H1 (cell line): ENCODE measurements at regions not wholly inside any gene's neighbourhood (a gene's known extent, or its start where the extent isn't known, plus 50 kb on each side); places are given as distances from the start of the nearest gene placed in this dataset.

Experiments
- CTCF ChIA-PET: fragments of 300-600 bp; sonication (Branson Sonifier 250); formaldehyde crosslinking; loops from one replicate; lab custom pipeline; 2021; ENCODE audit not compliant: partially characterized antibody; lab: Charles Lee
- POLR2A ChIA-PET: fragments of 300-600 bp; sonication (Branson Sonifier 250); formaldehyde crosslinking; loops from one replicate; lab custom pipeline; 2021; ENCODE audit warnings: inconsistent platforms; ENCODE audit not compliant: partially characterized antibody; lab: Charles Lee
- DNase-seq, 2 experiments: peaks; one replicate each; pipeline versions ENCODE4 v3.0.0 to v3.0.0-alpha.2; 2010 to 2022; ENCODE audit warnings: low spot score in 2 of 2, low read depth in 1 of 2, mixed read lengths in 1 of 2
- FAIRE-seq: peaks from 2 replicates; lab custom pipeline; 2011; peaks lifted over from hg19 to GRCh38; lab: Jason Lieb, UNC
- H2AFZ ChIP-seq: 2 replicates; pipeline ENCODE4 v1.8.1; 2012; ENCODE audit warnings: low read length, inconsistent platforms
- H2AK5ac ChIP-seq: 2 replicates; pipeline ENCODE4 v1.6.1; 2013; ENCODE audit warnings: low read depth, low read length
- H2BK120ac ChIP-seq: replicated peaks from 2 replicates; pipeline ENCODE3; 2013; ENCODE audit warnings: low read depth, low read length, inconsistent platforms
- H2BK12ac ChIP-seq: 2 replicates; pipeline ENCODE4 v1.6.1; 2013; ENCODE audit warnings: low read depth, low read length
- H2BK15ac ChIP-seq: 2 replicates; pipeline ENCODE4 v1.6.1; 2013; ENCODE audit warnings: low read length
- H2BK20ac ChIP-seq: 2 replicates; pipeline ENCODE4 v1.6.1; 2013; ENCODE audit warnings: low read length
- H2BK5ac ChIP-seq: 2 replicates; pipeline ENCODE4 v1.6.1; 2013; ENCODE audit warnings: low read depth, low read length
- H3K14ac ChIP-seq: 2 replicates; pipeline ENCODE4 v1.6.1; 2013; ENCODE audit warnings: inconsistent platforms; ENCODE audit not compliant: insufficient read length
- H3K18ac ChIP-seq: 2 replicates; pipeline ENCODE4 v1.6.1; 2013; ENCODE audit warnings: low read length; ENCODE audit errors: extremely low read depth
- H3K23ac ChIP-seq: 2 replicates; pipeline ENCODE4 v1.6.1; 2013; ENCODE audit warnings: inconsistent platforms; ENCODE audit not compliant: insufficient read length
- H3K23me2 ChIP-seq: 2 replicates; pipeline ENCODE4 v1.6.1; 2013; ENCODE audit warnings: low read depth, low read length
- H3K27ac ChIP-seq: 2 replicates; pipeline ENCODE4 v1.6.1; 2011; ENCODE audit warnings: low read depth, low read length, inconsistent platforms
- H3K27me3 ChIP-seq, 4 experiments: replicated peaks in 1 of 4; 1 replicate in 1 of 4; 2 replicates in 3 of 4; pipeline versions ENCODE4 v1.6.1 to v1.8.1; 2011 to 2013; ENCODE audit warnings: low read length in 3 of 4, mild to moderate bottlenecking in 3 of 4, inconsistent platforms in 2 of 4, mixed read lengths in 2 of 4, moderate library complexity in 1 of 4; ENCODE audit not compliant: control insufficient read depth in 3 of 4, insufficient read depth in 3 of 4; ENCODE audit errors: extremely low read depth in 1 of 4
- H3K36me3 ChIP-seq, 4 experiments: 2 replicates each; pipeline versions ENCODE4 v1.6.1 to v1.8.1; 2011 to 2013; ENCODE audit warnings: mild to moderate bottlenecking in 4 of 4, low read length in 3 of 4, moderate library complexity in 2 of 4, control low read depth in 1 of 4, inconsistent platforms in 1 of 4; ENCODE audit not compliant: insufficient read depth in 4 of 4, control insufficient read depth in 2 of 4
- H3K4ac ChIP-seq: replicated peaks from 2 replicates; pipeline ENCODE3; 2013; ENCODE audit warnings: low read length, low read depth, mixed read lengths, inconsistent platforms; ENCODE audit not compliant: insufficient read length
- H3K4me1 ChIP-seq, 4 experiments: replicated peaks in 1 of 4; 1 replicate in 1 of 4; 2 replicates in 3 of 4; pipeline versions ENCODE4 v1.6.1 to v1.8.1; 2011 to 2013; ENCODE audit warnings: low read length in 3 of 4, inconsistent platforms in 2 of 4, mixed read lengths in 1 of 4; ENCODE audit not compliant: insufficient read depth in 4 of 4, control insufficient read depth in 3 of 4
- H3K4me2 ChIP-seq, 2 experiments: 2 replicates each; pipeline versions ENCODE4 v1.6.1 to v1.8.1; 2011 to 2013; ENCODE audit warnings: low read depth in 2 of 2, low read length in 2 of 2, control low read depth in 1 of 2, inconsistent platforms in 1 of 2, mild to moderate bottlenecking in 1 of 2; ENCODE audit not compliant: insufficient read depth in 1 of 2
- H3K4me3 ChIP-seq, 4 experiments: fragments of 200-600, 300-600 bp in 1 of 4; sonication (generic), shearing (Covaris generic), sonication (Bioruptor Twin) in 1 of 4; 2 replicates each; pipeline versions ENCODE4 v1.5.1 to v1.8.1; 2011 to 2016; ENCODE audit warnings: low read length in 4 of 4, low read depth in 3 of 4, control low read depth in 2 of 4, inconsistent platforms in 2 of 4, mild to moderate bottlenecking in 2 of 4, mixed read lengths in 1 of 4, moderate library complexity in 1 of 4; ENCODE audit not compliant: insufficient read depth in 2 of 4; ENCODE audit errors: extremely low read depth in 1 of 4
- H3K56ac ChIP-seq: replicated peaks from 2 replicates; pipeline ENCODE3; 2013; ENCODE audit warnings: low read depth, mild to moderate bottlenecking, mixed read lengths, low read length, inconsistent platforms; ENCODE audit not compliant: insufficient read length
- H3K79me1 ChIP-seq: 2 replicates; pipeline ENCODE4 v1.6.1; 2013; ENCODE audit warnings: low read depth, low read length, control low read depth
- H3K79me2 ChIP-seq, 2 experiments: 2 replicates each; pipeline versions ENCODE4 v1.6.1 to v1.8.1; 2012 to 2013; ENCODE audit warnings: low read length in 2 of 2, mild to moderate bottlenecking in 2 of 2, inconsistent platforms in 1 of 2; ENCODE audit not compliant: insufficient read depth in 2 of 2, control insufficient read depth in 1 of 2
- H3K9ac ChIP-seq, 4 experiments: replicated peaks in 1 of 4; 1 replicate in 1 of 4; 2 replicates in 3 of 4; pipeline versions ENCODE4 v1.6.1 to v1.8.1; 2011 to 2013; ENCODE audit warnings: low read depth in 3 of 4, low read length in 3 of 4, control low read depth in 2 of 4, mild to moderate bottlenecking in 2 of 4, moderate library complexity in 2 of 4, inconsistent platforms in 1 of 4; ENCODE audit errors: extremely low read depth in 1 of 4
- H3K9me3 ChIP-seq, 2 experiments: 2 replicates each; pipeline versions ENCODE4 v1.6.1 to v1.8.1; 2012 to 2013; ENCODE audit warnings: mild to moderate bottlenecking in 2 of 2, moderate library complexity in 2 of 2, control low read depth in 1 of 2, inconsistent platforms in 1 of 2, low read depth in 1 of 2, low read length in 1 of 2, mixed read lengths in 1 of 2; ENCODE audit not compliant: insufficient read depth in 2 of 2
- H4K20me1 ChIP-seq, 2 experiments: replicated peaks in 1 of 2; 2 replicates each; pipeline versions ENCODE3 to v1.8.1; 2011 to 2013; ENCODE audit warnings: inconsistent platforms in 2 of 2, low read length in 2 of 2, mild to moderate bottlenecking in 1 of 2; ENCODE audit not compliant: insufficient read depth in 2 of 2, control insufficient read depth in 1 of 2
- H4K5ac ChIP-seq: 2 replicates; pipeline ENCODE4 v1.6.1; 2013; ENCODE audit warnings: low read length, low read depth, mixed read lengths, inconsistent platforms; ENCODE audit not compliant: insufficient read length
- H4K8ac ChIP-seq: 2 replicates; pipeline ENCODE4 v1.8.0; 2013; ENCODE audit warnings: mild to moderate bottlenecking, moderate library complexity, low read length, inconsistent platforms; ENCODE audit not compliant: insufficient read depth; ENCODE audit errors: extremely low read depth
- H4K91ac ChIP-seq: replicated peaks from 2 replicates; pipeline ENCODE3; 2013; ENCODE audit warnings: low read length, mixed read lengths, inconsistent platforms; ENCODE audit not compliant: insufficient read length
- CBX8 ChIP-seq: fragments of 300-800, 300-1000 bp; sonication (generic); IDR thresholded peaks from 2 replicates; pipeline ENCODE4 v1.7.1; 2016; ENCODE audit warnings: low read depth, low read length, borderline replicate concordance
- KDM4A ChIP-seq: IDR thresholded peaks from one replicate; pipeline ENCODE4 v1.7.1; 2012; ENCODE audit warnings: low read depth, mild to moderate bottlenecking, moderate library complexity, low read length, inconsistent platforms; ENCODE audit not compliant: severe bottlenecking
- KDM5A ChIP-seq: fragments of 200-600 bp; IDR thresholded peaks from 2 replicates; pipeline ENCODE4 v1.7.1; 2012; ENCODE audit warnings: mild to moderate bottlenecking, low read length, inconsistent platforms, mixed read lengths
- POLR2AphosphoS5 ChIP-seq: IDR thresholded peaks from 2 replicates; pipeline ENCODE4 v1.6.1; 2011; ENCODE audit warnings: low read depth, low read length
- WGBS, 2 experiments: shearing (Covaris generic) in 1 of 2; methylation state at CpG; one replicate each; pipeline versions ENCODE4 v1.1.6 to v1.1.7; 2013 to 2015; ENCODE audit warnings: low lambda C conversion rate in 2 of 2, mixed read lengths in 2 of 2, inconsistent platforms in 1 of 2, low coverage in 1 of 2, missing lambda C conversion rate in 1 of 2; ENCODE audit not compliant: insufficient replicate concordance in 2 of 2, insufficient coverage in 1 of 2, insufficient read length in 1 of 2; ENCODE audit errors: extremely low coverage in 1 of 2, missing lambda C conversion rate in 1 of 2; 5-methylcytosine and 5-hydroxymethylcytosine counted together

DNA sequence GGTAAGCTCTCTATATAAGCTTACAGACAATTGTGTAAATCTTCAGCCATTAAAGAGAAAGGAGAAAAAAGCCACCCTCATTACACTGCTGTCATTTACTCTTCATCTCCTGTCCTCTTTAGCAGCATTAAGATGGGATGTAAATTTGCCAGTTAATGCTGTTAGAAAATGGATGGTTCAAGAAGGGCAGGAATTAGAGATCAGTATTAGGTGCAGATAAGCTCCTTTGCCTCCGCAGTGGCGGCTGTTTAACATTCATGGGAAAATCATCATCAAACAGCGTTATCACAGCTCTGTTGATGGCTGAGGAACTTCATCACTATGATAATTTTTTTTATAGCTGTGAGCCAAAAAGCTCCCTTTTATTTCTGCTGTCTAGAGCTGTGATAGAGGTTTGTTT is 61.8 kb upstream of the FAM204A start:
- Histone ChIP-seq H3K4me2 (no peak overlapping the region), H2BK120ac (no peak overlapping the region), H3K4me3 (no peak overlapping the region), H3K23me2 (no peaks in the 10 kb centered on the region), H4K5ac (no peak overlapping the region), H4K91ac (no peak overlapping the region), H2BK20ac (no peak overlapping the region), H2BK12ac (no peak overlapping the region), H3K36me3 (no peaks in the 10 kb centered on the region), H3K27me3 (no peaks in the 10 kb centered on the region), H3K79me2 (no peaks in the 10 kb centered on the region), H3K18ac (no peak overlapping the region), H4K20me1 (no peaks in the 10 kb centered on the region), H3K56ac (no peak overlapping the region), H4K8ac (no peak overlapping the region), H3K23ac (no peak overlapping the region), H2BK5ac (no peak overlapping the region), H3K14ac (no peak overlapping the region), H2BK15ac (no peak overlapping the region), H3K4me1 (peaks cover 2 to 11% (median 7%) of the 10 kb centered on the region in 4 experiments), H3K9me3 (no peaks in the 10 kb centered on the region; a peak in 1 of 4 replicates)
- FAIRE-seq: no peak
- CTCF ChIA-PET: interaction anchor here (0.9 to 1.9 kb wide), 2 partner anchors 19 to 55 kb away, joined by 4 to 5 read pairs; no protein-coding TSS in a partner anchor
- 98% methylated on average over 3 of the region's 3 CpGs; no CpG with 5 or more reads in 1 of the 2 experiments for WGBS, 2 experiments
- POLR2A ChIA-PET: interaction anchor here (1.2 kb wide), 1 partner anchor 11 kb away, joined by 3 read pairs; no protein-coding TSS in a partner anchor
- TF ChIP-seq KDM5A: no peak
- no peak for TF ChIP-seq CBX8
- no peak for TF ChIP-seq POLR2AphosphoS5
- TF ChIP-seq KDM4A: no peak
- TF ChIP-seq, all 59 proteins: peak for 0
- Histone ChIP-seq H2AK5ac (no peak overlapping the region), H3K9ac (no peak overlapping the region), H2AFZ (no peak overlapping the region), H3K79me1 (no peaks in the 10 kb centered on the region), H3K4ac (no peak overlapping the region), H3K27ac (no peak overlapping the region)
- no peak for DNase-seq
